Stimulated activated CD8-positive, alpha-beta memory T cell treated with anti-CD3 and anti-CD28 coated beads, Interleukin-12 subunit alpha, Interleukin-12 subunit beta, amount 100 ng/mL, for 24 hours (primary cell): ENCODE measurements at regions not wholly inside any gene's neighbourhood (a gene's known extent, or its start where the extent isn't known, plus 50 kb on each side); places are given as distances from the start of the nearest gene placed in this dataset.

ENCODE experiments used
- DNase-seq: peaks from one replicate; pipeline ENCODE4 v3.0.0-alpha.2; 2020; ENCODE audit errors: extremely low read depth

- no peak for DNase-seq
Observed at GRCh38 chr3:174651951-174652350, 207.2 kb upstream of the NAALADL2 start.

DNA sequence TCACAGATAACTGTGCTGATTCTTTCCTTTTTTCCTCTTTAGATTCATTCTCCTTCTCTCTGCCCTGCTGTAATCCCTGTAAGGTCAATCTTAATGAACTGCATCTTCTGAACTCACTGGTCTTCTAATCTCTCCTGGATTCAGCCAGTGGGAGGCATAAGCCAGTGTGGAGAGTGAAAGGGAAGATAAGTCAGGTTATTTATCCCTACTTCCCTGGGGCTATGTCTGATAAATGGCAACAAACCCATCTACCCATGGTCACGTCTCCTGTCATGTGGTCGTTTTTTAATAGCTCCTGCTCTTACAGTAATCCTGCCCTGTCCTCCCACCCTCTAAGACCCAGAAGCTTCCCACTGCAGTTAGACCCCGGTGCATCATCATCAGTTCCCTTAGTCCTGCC lies 199.6 kb upstream of the NAALADL2 start:
- DNase-seq = no peak

GRCh38 chr3:174662653-174663052 lies 196.5 kb upstream of the NAALADL2 start:
- DNase-seq = no peak

DNA sequence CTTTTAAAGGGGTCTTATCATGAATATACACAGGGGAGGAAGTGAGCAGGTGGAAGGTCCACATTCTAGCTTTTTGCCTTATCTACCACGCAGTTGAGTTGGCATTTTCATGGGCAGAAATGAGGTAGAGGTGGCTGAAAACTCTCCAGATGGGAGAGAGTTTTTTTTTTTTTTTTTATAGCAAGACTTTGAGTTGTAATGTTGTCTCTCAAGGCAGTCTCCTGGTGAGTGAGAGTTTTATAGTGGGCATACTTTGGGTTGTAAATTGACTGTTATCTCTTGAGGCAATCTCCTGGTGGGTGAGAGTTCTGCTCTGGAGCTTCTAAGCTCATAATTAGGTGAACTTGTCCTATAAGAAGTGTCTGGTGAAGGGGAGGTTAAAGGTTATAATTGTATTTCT lies 191.7 kb upstream of the NAALADL2 start:
- DNase-seq = no peak

GRCh38 chr3:174675406-174675805 lies 183.7 kb upstream of the NAALADL2 start:
- DNase-seq = no peak

- no peak for DNase-seq
Observed at GRCh38 chr3:174681784-174682183, 177.3 kb upstream of the NAALADL2 start.

DNA sequence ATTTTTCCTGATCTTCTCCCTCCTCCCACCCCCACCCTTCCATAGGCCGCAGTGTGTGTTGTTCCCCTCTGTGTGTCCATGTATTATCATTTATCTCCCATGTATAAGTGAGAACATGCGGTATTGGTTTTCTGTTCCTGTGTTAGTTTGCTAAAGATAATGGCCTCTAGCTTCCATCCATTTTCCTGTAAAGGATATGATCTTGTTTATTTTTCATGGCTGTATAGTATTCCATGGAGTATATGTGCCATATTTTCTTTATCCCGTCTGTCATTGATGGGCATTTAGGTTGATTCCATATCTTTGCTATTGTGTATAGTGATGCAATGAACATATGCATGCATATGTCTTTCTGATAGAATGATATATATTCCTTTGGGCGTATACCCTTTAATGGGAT lies 173.3 kb upstream of the NAALADL2 start:
- no peak for DNase-seq

DNA sequence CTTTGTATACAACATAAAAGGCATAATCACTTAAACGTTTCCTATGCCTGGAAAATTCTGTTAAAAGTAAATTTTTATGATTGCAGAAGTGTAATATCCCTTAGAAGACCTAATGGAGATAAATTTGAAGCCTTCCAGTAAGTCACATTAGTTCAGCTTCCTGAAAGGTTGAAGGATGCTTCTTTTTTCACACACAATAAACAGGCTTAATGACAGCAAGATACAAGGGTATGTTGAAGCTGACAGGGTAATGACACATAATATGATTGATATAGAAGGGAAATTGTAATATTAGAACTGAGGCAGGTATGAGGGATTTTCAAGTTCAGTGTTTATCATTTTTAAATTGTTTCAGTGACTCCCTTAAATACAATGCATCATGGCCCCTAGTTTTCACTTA lies 161.8 kb upstream of the NAALADL2 start:
- no peak for DNase-seq

DNA sequence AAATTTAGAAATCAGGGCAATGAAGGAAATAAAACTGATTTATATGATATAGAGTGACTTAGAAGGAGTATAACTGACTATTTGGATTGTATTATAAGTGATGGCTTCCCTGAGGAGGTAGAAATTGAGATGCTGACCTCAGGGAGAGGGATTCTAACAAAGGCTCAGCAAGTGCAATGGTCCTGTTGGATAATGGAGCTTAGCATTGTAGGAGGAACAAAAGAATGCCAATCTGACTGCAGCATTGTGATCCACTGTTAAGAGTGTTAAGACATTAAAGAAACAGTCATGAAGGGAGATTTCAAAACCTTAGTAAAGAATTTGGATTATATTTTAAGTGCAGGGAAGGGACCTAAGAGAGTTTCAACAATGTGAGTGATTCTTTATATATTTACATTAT lies 158.4 kb upstream of the NAALADL2 start:
- DNase-seq = no peak

DNA sequence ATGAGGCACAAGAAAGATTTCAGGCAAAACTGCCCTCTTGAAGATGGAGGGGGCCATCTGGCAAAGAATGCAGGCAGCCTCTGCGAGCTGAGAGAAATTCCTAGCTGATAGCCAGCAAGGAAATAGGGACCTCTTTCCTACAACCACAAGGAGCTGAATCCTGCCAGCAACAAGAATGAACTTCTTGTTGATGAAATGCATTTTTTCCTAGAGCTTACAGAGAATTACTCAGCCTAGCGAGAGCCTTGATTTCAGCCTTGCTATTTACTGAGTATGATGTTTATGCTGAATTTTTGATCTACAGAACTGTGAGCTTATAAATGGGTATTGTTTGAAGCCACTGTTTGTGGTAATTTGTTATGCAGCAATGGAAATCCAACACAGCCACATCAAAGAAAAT lies 148.5 kb upstream of the NAALADL2 start:
- no peak for DNase-seq

DNA sequence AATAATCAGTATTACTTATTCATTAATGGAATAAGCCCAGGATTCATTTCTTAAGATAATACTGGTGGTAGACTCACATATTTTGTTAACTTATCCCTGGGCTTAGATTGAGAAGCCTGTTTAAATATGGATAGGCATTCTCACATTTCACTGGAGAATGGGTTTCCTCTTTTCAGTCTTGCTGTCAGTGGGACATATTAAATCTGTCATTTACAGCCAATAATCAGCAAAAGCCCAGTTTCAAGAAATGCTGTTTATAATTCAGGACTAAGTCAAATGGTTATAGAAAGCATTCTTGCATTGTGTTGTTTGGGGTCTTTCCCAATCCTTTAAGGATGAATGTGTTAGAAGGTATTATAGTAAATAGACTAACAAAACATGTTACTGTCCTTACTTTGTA lies 143.7 kb upstream of the NAALADL2 start:
- no peak for DNase-seq

DNA sequence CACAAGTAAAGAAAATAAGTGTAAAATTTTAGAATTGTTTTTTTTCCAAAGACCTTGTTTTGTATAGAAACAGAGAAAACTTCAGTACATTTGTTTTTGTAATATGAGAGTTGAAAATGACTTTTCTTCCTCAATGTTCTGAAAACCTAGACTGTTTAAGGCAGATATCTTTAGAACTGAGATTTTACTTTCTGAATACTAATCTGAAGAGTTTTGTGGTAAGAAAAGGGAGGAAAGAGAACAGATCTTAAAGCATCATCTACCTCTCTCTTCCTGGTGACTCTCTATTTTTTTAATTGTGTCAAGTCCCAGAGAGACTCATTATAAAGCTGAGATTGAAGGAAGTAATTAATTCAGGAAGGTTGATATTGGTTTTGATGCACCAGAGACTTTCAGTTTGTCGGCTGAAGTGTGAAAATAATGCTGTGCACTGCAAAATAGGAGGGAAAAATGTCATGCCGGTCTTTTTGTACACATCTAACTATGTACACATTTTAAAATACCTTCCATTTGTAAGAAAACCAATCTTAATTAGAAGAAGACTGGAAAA lies 142.1 kb upstream of the NAALADL2 start:
- no peak for DNase-seq

DNA sequence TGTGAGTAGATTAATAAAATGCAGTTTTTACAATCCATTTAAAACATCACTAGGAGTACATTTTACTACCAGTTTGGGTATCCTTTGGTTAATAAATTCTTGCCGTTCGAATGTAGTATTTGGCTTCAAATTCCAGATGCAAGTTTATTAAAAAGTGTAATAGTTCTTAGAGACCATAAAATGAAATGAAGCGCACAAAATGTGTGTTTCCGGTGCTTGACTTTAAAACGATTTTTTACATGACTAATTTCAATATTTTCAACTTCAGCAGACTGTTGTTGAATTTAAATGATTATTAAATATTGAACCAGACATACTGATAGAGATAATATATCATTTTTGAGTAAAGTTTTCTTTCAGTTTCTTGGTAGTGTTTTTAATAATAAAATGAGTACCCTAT lies 138.4 kb upstream of the NAALADL2 start:
- DNase-seq = no peak

DNA sequence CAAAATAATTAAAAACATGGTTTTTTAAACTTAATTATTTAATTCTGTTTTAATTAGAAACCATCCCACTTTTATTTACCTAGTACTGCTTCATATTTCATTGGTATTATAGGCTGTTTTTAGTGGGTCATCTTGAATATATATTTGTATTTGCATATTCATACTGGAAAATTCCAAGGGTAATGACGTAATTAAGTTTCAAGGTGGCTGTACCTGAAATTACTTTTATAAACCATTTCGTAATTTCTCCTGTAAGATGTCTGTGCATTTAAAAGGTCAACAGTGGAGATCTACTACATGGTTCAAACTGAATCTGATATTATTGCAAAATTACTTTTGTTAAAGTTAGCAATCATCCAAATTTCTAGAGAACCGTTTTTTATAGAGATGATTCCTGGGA lies 133.8 kb upstream of the NAALADL2 start:
- no peak for DNase-seq

DNA sequence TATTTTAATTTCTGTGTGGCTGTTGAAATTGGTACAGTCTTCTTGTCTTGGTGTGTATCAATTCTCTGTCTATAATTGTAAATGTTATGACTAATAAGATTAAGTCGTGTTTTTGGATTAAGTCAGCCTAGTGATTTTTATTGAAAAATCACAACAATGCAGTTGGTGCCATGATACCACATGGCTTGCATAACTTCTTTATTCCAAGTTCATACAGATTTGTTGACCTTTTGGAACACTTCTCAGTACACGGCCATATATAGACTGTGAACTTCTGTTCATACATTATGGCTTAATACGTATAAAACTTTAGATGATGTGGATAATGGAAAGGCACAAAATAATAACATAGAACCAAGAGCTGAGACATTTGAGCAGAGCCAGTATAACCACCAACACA lies 121.2 kb upstream of the NAALADL2 start:
- no peak for DNase-seq

DNA sequence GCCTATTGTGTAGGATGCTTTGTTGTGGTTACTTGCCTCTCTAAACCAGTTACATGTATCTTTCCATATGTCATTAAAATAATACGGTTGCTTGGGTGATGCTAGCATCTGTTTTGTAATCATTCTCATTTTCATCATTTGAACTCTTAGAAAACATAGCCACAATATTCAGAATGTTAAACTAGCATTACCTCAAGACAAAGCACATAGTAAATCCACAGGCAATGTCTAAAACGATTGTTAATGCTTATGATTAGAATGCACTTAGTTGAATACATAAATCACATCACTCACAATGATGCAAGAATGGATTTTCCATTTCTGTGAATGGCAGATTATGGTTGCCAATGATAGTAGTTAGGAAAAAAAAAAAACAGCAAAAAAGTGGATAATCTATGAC lies 110.0 kb upstream of the NAALADL2 start:
- DNase-seq = no peak

DNA sequence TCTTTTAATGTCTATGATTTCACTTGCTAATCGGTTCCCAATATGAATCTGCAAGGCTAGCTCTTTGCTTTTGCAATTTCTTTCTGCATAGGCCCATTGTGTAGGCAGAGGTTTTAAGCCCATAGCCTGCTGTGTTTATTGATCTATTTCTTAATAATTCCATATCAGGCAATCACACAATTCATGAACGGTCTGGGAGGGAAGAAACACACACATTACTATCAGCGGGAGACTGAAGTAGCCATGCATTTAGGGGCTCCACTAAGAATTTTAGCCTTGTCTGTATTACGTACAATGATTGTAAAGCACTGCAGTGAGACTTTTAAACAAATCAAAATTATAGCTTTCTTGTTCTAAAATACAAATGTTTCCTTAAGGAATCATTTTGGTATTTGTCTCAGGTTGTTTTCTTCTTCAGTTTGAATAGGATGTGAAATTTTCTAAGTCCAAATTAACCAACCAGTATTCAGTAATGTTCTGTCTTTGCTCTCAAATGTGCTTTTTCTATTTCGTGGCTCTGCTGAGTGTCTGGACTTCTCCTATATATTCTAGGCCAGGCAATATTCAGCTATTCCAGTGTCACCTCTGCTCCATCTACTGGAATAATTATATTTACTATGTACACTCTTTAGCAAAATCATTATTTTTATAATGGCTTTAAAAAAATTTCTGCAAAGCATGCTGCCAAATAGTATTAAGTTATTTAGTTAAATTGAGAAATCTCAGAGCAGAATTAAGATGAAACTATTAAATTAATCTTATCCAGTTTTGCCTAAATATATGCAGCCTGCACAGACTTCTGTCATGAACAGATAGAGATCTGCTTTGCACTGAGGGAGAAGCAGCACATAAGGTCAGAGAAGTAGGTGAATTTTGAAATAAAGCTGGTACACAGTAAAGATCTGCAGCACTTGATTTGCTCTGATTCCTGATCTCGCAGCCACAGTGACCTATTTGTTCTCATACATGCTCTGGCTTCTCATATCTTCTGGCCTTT lies 103.0 kb upstream of the NAALADL2 start:
- no peak for DNase-seq

DNA sequence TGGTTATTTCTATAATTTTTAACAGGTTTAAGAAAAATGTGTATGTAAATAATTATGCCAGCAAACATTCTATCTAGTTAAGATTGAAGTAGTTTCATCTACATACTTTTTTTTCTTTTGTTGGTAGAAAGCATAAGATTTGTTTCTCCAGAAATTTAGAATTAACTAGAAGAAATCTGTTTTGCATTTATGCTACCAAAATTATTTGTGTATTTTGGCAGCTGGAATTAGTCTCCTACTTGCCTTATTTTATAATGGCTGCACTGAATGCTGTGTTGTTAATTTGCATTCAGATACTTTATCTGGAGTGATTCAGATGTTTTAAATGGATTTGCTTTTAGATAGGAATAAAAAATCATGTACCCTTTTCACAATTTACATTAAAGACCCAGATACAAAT lies 100.2 kb upstream of the NAALADL2 start:
- DNase-seq = no peak

DNA sequence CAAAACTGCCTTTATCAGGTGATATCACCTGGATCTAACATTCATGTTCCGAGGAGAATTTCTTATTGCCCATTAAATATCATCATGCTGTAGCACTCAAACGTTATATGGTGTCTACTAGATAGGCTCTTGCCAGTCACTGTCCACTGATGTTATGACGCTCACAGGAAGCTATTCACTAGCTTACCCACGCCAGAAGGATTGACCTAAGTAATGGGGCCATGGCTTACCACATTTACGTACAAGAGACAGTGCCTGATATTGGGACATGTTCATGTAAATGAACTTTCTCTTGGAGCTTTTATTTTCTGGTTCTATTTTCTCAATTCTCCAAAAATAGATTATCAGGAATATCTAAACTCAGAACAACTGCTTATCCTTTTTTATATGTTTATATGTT lies 91.7 kb upstream of the NAALADL2 start:
- DNase-seq = no peak

DNA sequence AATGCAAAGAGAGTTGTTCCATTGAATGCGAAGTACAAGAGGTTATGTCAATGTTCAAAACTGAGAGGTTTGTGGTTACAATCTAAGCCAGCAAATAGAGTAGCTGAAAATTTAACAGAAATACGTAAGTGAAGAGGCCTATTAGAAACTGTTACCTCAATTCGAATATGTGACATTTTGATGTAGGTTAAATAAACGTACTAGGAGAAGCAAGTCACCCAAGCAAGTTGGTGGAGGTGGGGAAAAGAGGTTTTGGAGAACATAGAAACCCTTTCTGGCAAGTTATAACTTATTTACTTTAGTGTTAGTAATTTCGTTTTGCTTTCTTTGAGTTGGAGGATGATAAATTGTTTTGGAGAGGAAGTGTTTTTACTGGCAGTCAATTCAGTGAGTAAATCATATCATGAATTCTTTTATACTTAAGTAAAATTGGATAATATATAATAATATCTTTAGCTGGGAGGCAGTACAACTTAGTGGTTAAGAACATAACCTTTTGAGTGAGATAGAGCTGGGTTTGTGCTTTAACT lies 91.2 kb upstream of the NAALADL2 start:
- DNase-seq = no peak

- DNase-seq = no peak
Observed at GRCh38 chr3:174769171-174769570, 90.0 kb upstream of the NAALADL2 start.

DNA sequence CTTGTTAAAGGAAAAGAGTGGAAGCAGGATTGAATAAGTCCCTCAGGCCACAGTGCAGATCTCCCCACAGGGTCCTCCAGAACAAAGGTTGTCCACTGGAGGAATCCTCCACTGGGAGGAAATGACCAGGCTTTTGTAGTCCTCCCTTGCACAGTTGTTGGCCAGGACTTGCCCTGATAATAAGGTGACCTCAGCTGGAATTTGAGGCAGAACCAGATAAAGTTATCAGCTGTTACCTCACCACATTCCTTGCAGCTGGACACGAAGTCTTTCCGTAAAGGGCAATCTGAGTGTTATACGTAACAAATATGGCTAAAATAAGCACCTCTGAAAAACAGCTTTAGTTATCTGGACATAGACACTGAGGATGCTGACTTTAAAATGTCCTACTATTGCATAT lies 83.5 kb upstream of the NAALADL2 start:
- DNase-seq = no peak

DNA sequence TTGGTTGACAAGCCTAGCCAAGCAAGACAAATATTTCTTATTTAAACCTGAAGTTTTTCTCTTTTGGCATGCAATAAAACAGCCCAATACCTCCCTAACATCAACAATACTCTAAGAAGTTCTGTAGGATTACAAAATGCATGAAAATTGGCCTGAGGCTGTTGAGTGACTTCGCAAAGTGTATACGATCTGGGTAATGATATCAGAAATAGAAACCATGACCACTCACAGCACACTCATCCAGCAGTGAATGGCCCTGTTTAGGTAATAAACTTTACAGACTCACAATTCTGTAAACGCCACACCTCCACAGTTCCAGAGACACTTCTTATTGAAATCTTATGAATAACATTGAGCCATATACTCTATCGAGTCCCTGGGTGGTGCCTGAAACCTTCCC lies 83.0 kb upstream of the NAALADL2 start:
- DNase-seq = no peak
